Activated CD4-positive, alpha-beta memory T cell treated with anti-CD3 and anti-CD28 coated beads for 36 hours (primary cell): ENCODE measurements at regions not wholly inside any gene's neighbourhood (a gene's known extent, or its start where the extent isn't known, plus 50 kb on each side); places are given as distances from the start of the nearest gene placed in this dataset.

Source experiments
- CTCF ChIA-PET: fragments of 350-600 bp; sonication (Branson Sonifier 250); formaldehyde crosslinking; loops from one replicate; lab custom pipeline; 2021; ENCODE audit warnings: antibody characterized with exemption, inconsistent platforms; lab: Charles Lee
- POLR2A ChIA-PET: fragments of 350-600 bp; sonication (Branson Sonifier 250); formaldehyde crosslinking; loops from one replicate; lab custom pipeline; 2021; ENCODE audit warnings: antibody characterized with exemption; lab: Charles Lee
- DNase-seq: peaks from one replicate; pipeline ENCODE4 v3.0.0-alpha.2; 2020
- H3K27ac Mint-ChIP-seq: one replicate; pipeline ENCODE4 v1.8.0; 2021; ENCODE audit warnings: mixed read lengths
- H3K27me3 Mint-ChIP-seq: one replicate; pipeline ENCODE4 v1.8.0; 2021; ENCODE audit warnings: mixed read lengths
- H3K36me3 Mint-ChIP-seq: one replicate; pipeline ENCODE4 v1.8.0; 2021; ENCODE audit warnings: mixed read lengths
- H3K4me1 Mint-ChIP-seq: one replicate; pipeline ENCODE4 v1.8.0; 2021; ENCODE audit warnings: low read depth, mixed read lengths
- H3K4me3 Mint-ChIP-seq: one replicate; pipeline ENCODE4 v1.8.0; 2021; ENCODE audit warnings: mild to moderate bottlenecking, mixed read lengths
- H3K9me3 Mint-ChIP-seq: one replicate; pipeline ENCODE4 v1.8.0; 2021; ENCODE audit warnings: mixed read lengths
- intact Hi-C: fragments of 100-400 bp; cut with micrococcal nuclease; formaldehyde crosslinking; loops from one replicate; pipeline ENCODE4 v1.15.1; 2023

- Mint-ChIP-seq H3K4me3 (no peak overlapping the region), H3K9me3 (peaks cover 13% of the 10 kb centered on the region), H3K4me1 (no peaks in the 10 kb centered on the region), H3K27ac (no peak overlapping the region), H3K36me3 (no peaks in the 10 kb centered on the region), H3K27me3 (no peaks in the 10 kb centered on the region)
- intact Hi-C loops, result no loop called here
- ChIA-PET CTCF (no interaction called here), POLR2A (no interaction called here)
- no peak for DNase-seq
Measured at GRCh38 chr14:27063959-27064358, 466.1 kb upstream of the NOVA1 start.

- intact Hi-C loops, result no loop called here
Measured at GRCh38 chr14:27065886-27066285, 468.1 kb upstream of the NOVA1 start.

GRCh38 chr14:27067961-27068360 is 470.1 kb upstream of the NOVA1 start:
- peaks cover 9% of the 10 kb centered on the region for H3K9me3 Mint-ChIP-seq
- intact Hi-C loops, result no loop called here
- no peaks in the 10 kb centered on the region for H3K36me3 Mint-ChIP-seq
- no peaks in the 10 kb centered on the region for H3K27me3 Mint-ChIP-seq
- POLR2A ChIA-PET, result no interaction called here
- no peak overlapping the region for H3K4me3 Mint-ChIP-seq
- CTCF ChIA-PET, result no interaction called here
- no peaks in the 10 kb centered on the region for H3K4me1 Mint-ChIP-seq
- no peak overlapping the region for H3K27ac Mint-ChIP-seq
- no peak for DNase-seq

More at GRCh38 chr14:27065886-27066285, 468.1 kb upstream of the NOVA1 start:
- peaks cover 13% of the 10 kb centered on the region for H3K9me3 Mint-ChIP-seq
- no peak for DNase-seq
- ChIA-PET CTCF (no interaction called here), POLR2A (no interaction called here)
- H3K36me3 Mint-ChIP-seq, result no peaks in the 10 kb centered on the region
- H3K27me3 Mint-ChIP-seq, result no peaks in the 10 kb centered on the region
- H3K4me1 Mint-ChIP-seq, result no peaks in the 10 kb centered on the region
- H3K4me3 Mint-ChIP-seq, result no peak overlapping the region
- H3K27ac Mint-ChIP-seq, result no peak overlapping the region

- no peak overlapping the region for H3K27ac Mint-ChIP-seq
- peaks cover 9% of the 10 kb centered on the region for H3K9me3 Mint-ChIP-seq
- CTCF ChIA-PET, result no interaction called here
- H3K36me3 Mint-ChIP-seq, result no peaks in the 10 kb centered on the region
- POLR2A ChIA-PET, result no interaction called here
- no peak for DNase-seq
- no peaks in the 10 kb centered on the region for H3K4me1 Mint-ChIP-seq
- H3K4me3 Mint-ChIP-seq, result no peak overlapping the region
- intact Hi-C loops, result no loop called here
- no peaks in the 10 kb centered on the region for H3K27me3 Mint-ChIP-seq
Measured at GRCh38 chr14:27072589-27072988, 474.8 kb upstream of the NOVA1 start.

- ChIA-PET CTCF (no interaction called here), POLR2A (no interaction called here)
- H3K27me3 Mint-ChIP-seq, result no peaks in the 10 kb centered on the region
- DNase-seq, result no peak
- H3K4me3 Mint-ChIP-seq, result no peak overlapping the region
- peaks cover 9% of the 10 kb centered on the region for H3K9me3 Mint-ChIP-seq
- H3K4me1 Mint-ChIP-seq, result no peaks in the 10 kb centered on the region
- intact Hi-C loops, result no loop called here
- H3K27ac Mint-ChIP-seq, result no peak overlapping the region
- H3K36me3 Mint-ChIP-seq, result no peaks in the 10 kb centered on the region
Measured at GRCh38 chr14:27075503-27075902, 477.7 kb upstream of the NOVA1 start.

GRCh38 chr14:27077214-27077613 is 479.4 kb upstream of the NOVA1 start:
- intact Hi-C loops, result no loop called here
- H3K4me3 Mint-ChIP-seq, result no peak overlapping the region
- POLR2A ChIA-PET, result no interaction called here

GRCh38 chr14:27077710-27078109 is 479.9 kb upstream of the NOVA1 start:
- intact Hi-C loops, result no loop called here
- no peak for DNase-seq
- POLR2A ChIA-PET, result no interaction called here
- H3K4me3 Mint-ChIP-seq, result no peak overlapping the region
- no peaks in the 10 kb centered on the region for H3K4me1 Mint-ChIP-seq
- H3K27me3 Mint-ChIP-seq, result no peaks in the 10 kb centered on the region
- H3K36me3 Mint-ChIP-seq, result no peaks in the 10 kb centered on the region
- H3K27ac Mint-ChIP-seq, result no peak overlapping the region
- peaks cover 17% of the 10 kb centered on the region for H3K9me3 Mint-ChIP-seq
- CTCF ChIA-PET, result no interaction called here

More at GRCh38 chr14:27077214-27077613, 479.4 kb upstream of the NOVA1 start:
- H3K4me1 Mint-ChIP-seq, result no peaks in the 10 kb centered on the region
- CTCF ChIA-PET, result no interaction called here
- H3K9me3 Mint-ChIP-seq, result peaks cover 12% of the 10 kb centered on the region
- H3K27ac Mint-ChIP-seq, result no peak overlapping the region
- H3K27me3 Mint-ChIP-seq, result no peaks in the 10 kb centered on the region
- H3K36me3 Mint-ChIP-seq, result no peaks in the 10 kb centered on the region
- no peak for DNase-seq

- Mint-ChIP-seq H3K9me3 (peaks cover 20% of the 10 kb centered on the region), H3K4me1 (no peaks in the 10 kb centered on the region), H3K36me3 (no peaks in the 10 kb centered on the region), H3K27me3 (no peaks in the 10 kb centered on the region), H3K27ac (no peak overlapping the region), H3K4me3 (no peak overlapping the region)
- ChIA-PET POLR2A (no interaction called here), CTCF (no interaction called here)
- no peak for DNase-seq
- intact Hi-C loops, result no loop called here
Measured at GRCh38 chr14:27078191-27078590, 480.4 kb upstream of the NOVA1 start.

- DNase-seq, result no peak
- ChIA-PET POLR2A (no interaction called here), CTCF (no interaction called here)
- Mint-ChIP-seq H3K9me3 (peaks cover 17% of the 10 kb centered on the region), H3K27me3 (no peaks in the 10 kb centered on the region), H3K36me3 (no peaks in the 10 kb centered on the region), H3K4me3 (no peak overlapping the region), H3K4me1 (no peaks in the 10 kb centered on the region), H3K27ac (no peak overlapping the region)
- intact Hi-C loops, result no loop called here
Measured at GRCh38 chr14:27079716-27080115, 481.9 kb upstream of the NOVA1 start.

- Mint-ChIP-seq H3K4me1 (no peaks in the 10 kb centered on the region), H3K4me3 (no peak overlapping the region), H3K27me3 (no peaks in the 10 kb centered on the region), H3K9me3 (peaks cover 20% of the 10 kb centered on the region), H3K27ac (no peak overlapping the region), H3K36me3 (no peaks in the 10 kb centered on the region)
- no peak for DNase-seq
- ChIA-PET POLR2A (no interaction called here), CTCF (no interaction called here)
- intact Hi-C loops, result no loop called here
Measured at GRCh38 chr14:27085500-27085899, 487.7 kb upstream of the NOVA1 start.

- CTCF ChIA-PET, result no interaction called here
- H3K4me1 Mint-ChIP-seq, result no peaks in the 10 kb centered on the region
- POLR2A ChIA-PET, result no interaction called here
- no peaks in the 10 kb centered on the region for H3K36me3 Mint-ChIP-seq
- intact Hi-C loops, result no loop called here
- no peak overlapping the region for H3K4me3 Mint-ChIP-seq
- H3K27me3 Mint-ChIP-seq, result no peaks in the 10 kb centered on the region
- H3K27ac Mint-ChIP-seq, result no peak overlapping the region
- peaks cover 17% of the 10 kb centered on the region for H3K9me3 Mint-ChIP-seq
- no peak for DNase-seq
Measured at GRCh38 chr14:27090716-27091115, 492.9 kb upstream of the NOVA1 start.

GRCh38 chr14:27091973-27092372 is 494.1 kb upstream of the NOVA1 start:
- H3K27me3 Mint-ChIP-seq, result no peaks in the 10 kb centered on the region
- H3K4me3 Mint-ChIP-seq, result no peak overlapping the region
- H3K27ac Mint-ChIP-seq, result no peak overlapping the region
- no peaks in the 10 kb centered on the region for H3K36me3 Mint-ChIP-seq
- no peak for DNase-seq
- ChIA-PET CTCF (no interaction called here), POLR2A (no interaction called here)
- H3K9me3 Mint-ChIP-seq, result peaks cover 20% of the 10 kb centered on the region
- H3K4me1 Mint-ChIP-seq, result no peaks in the 10 kb centered on the region
- intact Hi-C loops, result no loop called here

GRCh38 chr14:27096091-27096490 is 498.3 kb upstream of the NOVA1 start:
- no peak overlapping the region for H3K4me3 Mint-ChIP-seq
- ChIA-PET CTCF (no interaction called here), POLR2A (no interaction called here)
- H3K4me1 Mint-ChIP-seq, result no peaks in the 10 kb centered on the region
- no peak for DNase-seq
- H3K27me3 Mint-ChIP-seq, result no peaks in the 10 kb centered on the region
- H3K9me3 Mint-ChIP-seq, result peaks cover 25% of the 10 kb centered on the region
- H3K27ac Mint-ChIP-seq, result no peak overlapping the region
- H3K36me3 Mint-ChIP-seq, result no peaks in the 10 kb centered on the region
- intact Hi-C loops, result no loop called here

GRCh38 chr14:27098451-27098850 is 500.6 kb upstream of the NOVA1 start:
- intact Hi-C loops, result no loop called here
- H3K9me3 Mint-ChIP-seq, result peaks cover 33% of the 10 kb centered on the region

More at GRCh38 chr14:27098451-27098850, 500.6 kb upstream of the NOVA1 start:
- POLR2A ChIA-PET, result no interaction called here
- H3K4me1 Mint-ChIP-seq, result no peaks in the 10 kb centered on the region
- CTCF ChIA-PET, result no interaction called here
- H3K36me3 Mint-ChIP-seq, result no peaks in the 10 kb centered on the region
- no peaks in the 10 kb centered on the region for H3K27me3 Mint-ChIP-seq
- no peak for DNase-seq
- H3K4me3 Mint-ChIP-seq, result no peak overlapping the region
- H3K27ac Mint-ChIP-seq, result no peak overlapping the region
